ENCODE measurements at regions not wholly inside any gene's neighbourhood (a gene's known extent, or its start where the extent isn't known, plus 50 kb on each side); places are given as distances from the start of the nearest gene placed in this dataset.

- TF ChIP-seq MAX (IDR thresholded peaks at IDR 0.05; ENCODE audit: low read depth) (no peak), RCOR1 (IDR thresholded peaks at IDR 0.05; ENCODE audit: low read length) (no peak), GABPA (IDR thresholded peaks at IDR 0.05; ENCODE audit: low read depth) (no peak)
- TF ChIP-seq, protein P1, sequence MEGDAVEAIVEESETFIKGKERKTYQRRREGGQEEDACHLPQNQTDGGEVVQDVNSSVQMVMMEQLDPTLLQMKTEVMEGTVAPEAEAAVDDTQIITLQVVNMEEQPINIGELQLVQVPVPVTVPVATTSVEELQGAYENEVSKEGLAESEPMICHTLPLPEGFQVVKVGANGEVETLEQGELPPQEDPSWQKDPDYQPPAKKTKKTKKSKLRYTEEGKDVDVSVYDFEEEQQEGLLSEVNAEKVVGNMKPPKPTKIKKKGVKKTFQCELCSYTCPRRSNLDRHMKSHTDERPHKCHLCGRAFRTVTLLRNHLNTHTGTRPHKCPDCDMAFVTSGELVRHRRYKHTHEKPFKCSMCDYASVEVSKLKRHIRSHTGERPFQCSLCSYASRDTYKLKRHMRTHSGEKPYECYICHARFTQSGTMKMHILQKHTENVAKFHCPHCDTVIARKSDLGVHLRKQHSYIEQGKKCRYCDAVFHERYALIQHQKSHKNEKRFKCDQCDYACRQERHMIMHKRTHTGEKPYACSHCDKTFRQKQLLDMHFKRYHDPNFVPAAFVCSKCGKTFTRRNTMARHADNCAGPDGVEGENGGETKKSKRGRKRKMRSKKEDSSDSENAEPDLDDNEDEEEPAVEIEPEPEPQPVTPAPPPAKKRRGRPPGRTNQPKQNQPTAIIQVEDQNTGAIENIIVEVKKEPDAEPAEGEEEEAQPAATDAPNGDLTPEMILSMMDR (IDR thresholded peaks at IDR 0.05) = no peak
Observed at GRCh38 chr15:38134252-38134651, 118.4 kb upstream of the SPRED1 start.

Measured in SK-N-SH (cell line).